Mucosa of descending colon (tissue), 3 donors: ENCODE measurements at regions not wholly inside any gene's neighbourhood (a gene's known extent, or its start where the extent isn't known, plus 50 kb on each side); places are given as distances from the start of the nearest gene placed in this dataset.
A peak's percentile ranks its signal among the peaks of the same experiment; 100 is the strongest.

Experiments
- ATAC-seq: fragments of 200-7000 bp; cut with Tn5 transposase; one replicate; pipeline ENCODE4 v1.9.1; 2020; ENCODE audit warnings: mild to moderate bottlenecking, moderate library complexity
- DNase-seq, 3 donors: peaks; one replicate each; pipeline ENCODE4 v3.0.0-alpha.2; 2020
- H3K36me3 ChIP-seq: fragments of 200-600 bp; one replicate; pipeline ENCODE4 v1.8.0; 2021; ENCODE audit warnings: low read depth, mild to moderate bottlenecking
- H3K4me1 ChIP-seq: fragments of 200-600 bp; one replicate; pipeline ENCODE4 v1.8.0; 2021; ENCODE audit warnings: low read depth, mild to moderate bottlenecking
- H3K4me3 ChIP-seq: fragments of 200-600 bp; one replicate; pipeline ENCODE4 v1.8.0; 2021; ENCODE audit warnings: mild to moderate bottlenecking
- H3K9me3 ChIP-seq: fragments of 200-600 bp; one replicate; pipeline ENCODE4 v1.8.0; 2021; ENCODE audit warnings: mild to moderate bottlenecking
- intact Hi-C, 2 donors: fragments of 100-400 bp; cut with DNase I in 1 of 2; cut with micrococcal nuclease in 1 of 2; formaldehyde crosslinking; loops; one replicate each; pipeline versions ENCODE4 v1.11.0 to v1.11.1; 2022; cut with DNase I, micrococcal nuclease
- TF ChIP-seq, protein P1 (sequence below): fragments of 200-600 bp; IDR thresholded peaks from one replicate; pipeline ENCODE4 v1.8.0; 2022; ENCODE audit warnings: antibody characterized with exemption, mild to moderate bottlenecking
- donor health status: DM: no; HTN: no; CAD: no; lungs with moderate emphysema.
- donor health status: DM: no; HTN: no; CAD: no.
- donor health status: DM: no; HTN: yes; CAD: no.

DNA sequence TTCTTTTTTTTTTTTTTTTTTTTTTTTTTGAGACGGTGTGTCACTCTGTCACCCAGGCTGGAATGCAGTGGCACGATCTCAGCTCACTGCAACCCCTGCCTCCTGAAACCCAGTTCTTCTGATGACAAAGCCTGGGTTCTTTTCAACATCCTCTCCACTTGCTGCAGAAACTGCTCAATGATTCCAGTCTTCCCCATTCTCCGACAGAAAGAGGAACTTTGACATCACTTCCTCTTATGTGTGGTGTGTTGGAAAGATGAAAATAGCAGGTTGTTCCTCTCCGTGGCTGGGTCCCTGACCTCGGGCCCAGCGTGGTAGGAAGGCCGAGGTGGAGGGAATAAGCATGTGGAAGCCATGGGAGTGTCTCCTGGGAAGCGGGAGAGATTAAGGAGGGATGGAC, 198.4 kb downstream of the PHETA1 start:
- no peaks in the 10 kb centered on the region for H3K36me3 ChIP-seq
- no peaks in the 10 kb centered on the region for H3K9me3 ChIP-seq
- ATAC-seq (peak; percentile 43), DNase-seq (peak in 1 of 3 donors; percentile 4)
- H3K4me1 ChIP-seq: no peaks in the 10 kb centered on the region
- intact Hi-C loops: no loop called here
- H3K4me3 ChIP-seq: no peak overlapping the region
- TF ChIP-seq, protein P1, sequence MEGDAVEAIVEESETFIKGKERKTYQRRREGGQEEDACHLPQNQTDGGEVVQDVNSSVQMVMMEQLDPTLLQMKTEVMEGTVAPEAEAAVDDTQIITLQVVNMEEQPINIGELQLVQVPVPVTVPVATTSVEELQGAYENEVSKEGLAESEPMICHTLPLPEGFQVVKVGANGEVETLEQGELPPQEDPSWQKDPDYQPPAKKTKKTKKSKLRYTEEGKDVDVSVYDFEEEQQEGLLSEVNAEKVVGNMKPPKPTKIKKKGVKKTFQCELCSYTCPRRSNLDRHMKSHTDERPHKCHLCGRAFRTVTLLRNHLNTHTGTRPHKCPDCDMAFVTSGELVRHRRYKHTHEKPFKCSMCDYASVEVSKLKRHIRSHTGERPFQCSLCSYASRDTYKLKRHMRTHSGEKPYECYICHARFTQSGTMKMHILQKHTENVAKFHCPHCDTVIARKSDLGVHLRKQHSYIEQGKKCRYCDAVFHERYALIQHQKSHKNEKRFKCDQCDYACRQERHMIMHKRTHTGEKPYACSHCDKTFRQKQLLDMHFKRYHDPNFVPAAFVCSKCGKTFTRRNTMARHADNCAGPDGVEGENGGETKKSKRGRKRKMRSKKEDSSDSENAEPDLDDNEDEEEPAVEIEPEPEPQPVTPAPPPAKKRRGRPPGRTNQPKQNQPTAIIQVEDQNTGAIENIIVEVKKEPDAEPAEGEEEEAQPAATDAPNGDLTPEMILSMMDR: no peak

- H3K4me1 ChIP-seq: no peaks in the 10 kb centered on the region
- ATAC-seq (no peak), DNase-seq (no peak)
- H3K9me3 ChIP-seq: no peaks in the 10 kb centered on the region
- TF ChIP-seq, protein P1: no peak
- no peaks in the 10 kb centered on the region for H3K36me3 ChIP-seq
- intact Hi-C loops: no loop called here
- H3K4me3 ChIP-seq: no peak overlapping the region
Observed at GRCh38 chr12:111169456-111169855, 199.4 kb downstream of the PHETA1 start.

DNA sequence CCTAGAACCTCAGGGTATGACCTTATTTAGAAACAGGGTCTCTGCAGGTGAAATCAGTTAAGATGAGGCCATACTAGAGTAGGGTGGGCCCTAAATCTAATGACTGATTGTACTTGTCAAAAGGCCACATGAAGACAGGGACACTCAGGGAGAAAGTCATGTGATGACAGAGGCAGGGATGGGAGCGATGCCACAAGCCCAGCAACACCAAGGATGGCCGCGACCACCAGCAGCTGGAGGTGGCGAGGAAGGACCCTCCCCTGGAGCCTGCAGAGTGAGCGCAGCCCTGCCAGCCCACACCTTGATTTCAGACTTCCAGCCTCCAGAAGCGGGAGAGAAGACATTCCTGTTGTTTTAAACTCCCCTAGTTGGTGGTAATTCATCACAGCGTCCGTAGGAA, 199.9 kb downstream of the PHETA1 start:
- no peaks in the 10 kb centered on the region for H3K36me3 ChIP-seq
- DNase-seq (no peak), ATAC-seq (no peak)
- TF ChIP-seq, protein P1: no peak
- no peaks in the 10 kb centered on the region for H3K4me1 ChIP-seq
- intact Hi-C loops: no loop called here
- no peaks in the 10 kb centered on the region for H3K9me3 ChIP-seq
- no peak overlapping the region for H3K4me3 ChIP-seq

GRCh38 chr12:111168009-111168900, 200.6 kb downstream of the PHETA1 start:
- no peak for ATAC-seq
- Histone ChIP-seq H3K9me3 (no peaks in the 10 kb centered on the region), H3K36me3 (no peaks in the 10 kb centered on the region), H3K4me1 (no peaks in the 10 kb centered on the region), H3K4me3 (no peak overlapping the region)
- intact Hi-C loops: no loop called here
- DNase-seq: no peak
- TF ChIP-seq, protein P1: no peak

DNA sequence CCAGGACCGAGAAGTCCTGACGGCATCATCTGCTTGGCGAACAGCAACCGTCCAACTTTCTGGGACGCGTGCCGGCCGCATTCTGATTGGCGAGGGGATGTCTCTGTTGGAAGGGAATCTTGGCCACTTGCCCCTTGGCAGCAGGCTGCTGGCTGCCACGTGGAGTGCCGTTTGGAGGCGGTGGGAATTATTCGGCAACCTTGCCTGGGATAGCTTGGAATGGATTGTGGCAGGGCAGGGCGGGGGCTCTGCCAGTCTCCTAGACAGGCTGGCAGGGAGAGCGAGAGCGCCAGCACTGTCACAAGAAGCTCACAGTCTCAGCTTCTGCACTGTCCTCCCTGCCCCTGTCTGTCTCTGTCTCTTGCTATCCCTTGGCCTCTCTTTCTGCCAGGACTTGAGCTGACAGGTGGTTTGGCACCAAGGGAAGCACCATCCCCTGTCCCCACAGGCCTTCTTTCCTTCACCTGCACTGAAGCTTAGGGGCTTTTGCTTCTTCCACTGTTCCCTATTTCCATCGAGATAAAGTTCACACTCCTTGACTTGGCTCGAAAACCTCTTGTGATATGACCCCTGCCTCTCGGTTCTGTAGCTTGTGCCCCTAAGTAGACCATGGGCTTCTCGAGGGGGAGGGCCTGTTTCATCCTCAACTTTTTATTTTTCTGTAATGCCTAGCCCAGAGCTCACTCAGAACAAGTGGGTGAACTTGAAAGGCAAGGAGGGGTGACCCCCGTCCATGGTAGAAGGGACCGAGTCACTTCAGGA, 201.9 kb downstream of the PHETA1 start:
- Histone ChIP-seq H3K4me1 (no peaks in the 10 kb centered on the region), H3K9me3 (no peaks in the 10 kb centered on the region), H3K4me3 (no peak overlapping the region), H3K36me3 (no peaks in the 10 kb centered on the region)
- intact Hi-C loops: no loop called here
- TF ChIP-seq, protein P1: no peak
- DNase-seq (peak in 2 of 3 donors; percentile 9 to 34), ATAC-seq (no peak)
